T-helper 1 cell (primary cell): ENCODE measurements at regions not wholly inside any gene's neighbourhood (a gene's known extent, or its start where the extent isn't known, plus 50 kb on each side); places are given as distances from the start of the nearest gene placed in this dataset.

Source experiments
- DNase-seq, 5 donors: peaks; one replicate each; pipeline ENCODE4 v3.0.0-alpha.2; 2012 to 2020

- no peak for DNase-seq
Measured at GRCh38 chr12:124394462-124395128, 99.7 kb downstream of the RFLNA start.

- no peak for DNase-seq
Measured at GRCh38 chr12:124393831-124394230, 98.9 kb downstream of the RFLNA start.

GRCh38 chr12:124393414-124393790 lies 98.5 kb downstream of the RFLNA start:
- DNase-seq = no peak

DNA sequence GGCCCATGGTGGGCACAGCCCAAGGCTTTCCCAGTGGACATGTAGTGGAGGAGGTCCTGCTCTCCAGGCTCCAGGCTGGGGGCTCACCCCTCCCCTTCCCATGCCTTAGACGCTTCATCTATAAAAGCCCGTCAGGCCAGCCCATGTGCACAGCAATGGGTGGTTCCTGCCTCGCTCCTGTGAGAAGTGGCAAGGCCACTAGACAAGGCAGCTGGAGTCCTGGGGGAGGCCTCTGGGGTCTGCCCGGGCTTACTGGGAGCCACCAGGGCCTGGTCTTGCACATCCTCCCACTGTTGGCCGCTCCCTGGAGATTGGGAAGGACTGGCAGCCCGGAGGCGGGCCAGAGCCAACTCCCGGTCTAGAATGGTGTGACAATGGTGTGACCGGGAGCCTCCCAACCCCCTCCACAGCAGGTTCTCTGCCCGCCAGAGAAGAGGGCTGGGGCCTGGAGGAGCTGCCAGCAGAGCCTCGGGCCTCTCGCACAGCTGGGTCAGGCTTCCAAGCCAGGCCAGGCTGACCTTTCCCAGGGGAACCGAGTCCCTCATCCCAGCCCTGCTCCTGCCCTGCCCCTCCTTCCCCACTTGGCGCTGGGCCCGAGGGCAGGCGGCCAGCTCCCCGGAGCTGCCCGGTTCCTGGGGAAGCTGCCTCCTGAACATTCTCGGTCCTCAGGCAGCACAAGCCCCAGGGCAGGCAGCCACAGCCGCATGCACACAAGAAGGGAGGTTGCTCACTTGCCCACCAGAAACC lies 97.9 kb downstream of the RFLNA start:
- DNase-seq = no peak

DNA sequence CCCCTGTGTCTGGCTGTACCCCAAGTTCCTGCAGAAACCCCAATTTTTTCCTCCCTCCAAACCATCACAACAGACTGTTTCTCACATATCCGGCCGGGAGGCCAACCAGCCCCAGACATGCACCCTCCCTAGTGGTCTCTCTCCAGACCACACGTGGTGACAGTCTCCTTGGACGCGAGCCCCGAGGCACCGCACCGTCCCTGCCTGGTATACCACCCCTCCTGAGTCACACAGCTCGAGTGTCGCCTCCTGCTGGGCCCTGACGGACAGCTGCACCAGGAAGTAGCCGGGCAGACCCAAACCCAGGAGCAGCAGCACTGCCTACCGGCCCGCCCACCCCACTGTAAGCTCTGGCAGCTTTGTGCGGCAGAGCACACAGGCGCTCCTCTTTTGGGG lies 97.4 kb downstream of the RFLNA start:
- no peak for DNase-seq

GRCh38 chr12:124391340-124392261 lies 96.7 kb downstream of the RFLNA start:
- DNase-seq = peak in 1 of 5 donors; percentile 8

GRCh38 chr12:124390442-124391097 lies 95.7 kb downstream of the RFLNA start:
- no peak for DNase-seq

GRCh38 chr12:124389725-124390441 lies 95.0 kb downstream of the RFLNA start:
- DNase-seq = no peak

DNA sequence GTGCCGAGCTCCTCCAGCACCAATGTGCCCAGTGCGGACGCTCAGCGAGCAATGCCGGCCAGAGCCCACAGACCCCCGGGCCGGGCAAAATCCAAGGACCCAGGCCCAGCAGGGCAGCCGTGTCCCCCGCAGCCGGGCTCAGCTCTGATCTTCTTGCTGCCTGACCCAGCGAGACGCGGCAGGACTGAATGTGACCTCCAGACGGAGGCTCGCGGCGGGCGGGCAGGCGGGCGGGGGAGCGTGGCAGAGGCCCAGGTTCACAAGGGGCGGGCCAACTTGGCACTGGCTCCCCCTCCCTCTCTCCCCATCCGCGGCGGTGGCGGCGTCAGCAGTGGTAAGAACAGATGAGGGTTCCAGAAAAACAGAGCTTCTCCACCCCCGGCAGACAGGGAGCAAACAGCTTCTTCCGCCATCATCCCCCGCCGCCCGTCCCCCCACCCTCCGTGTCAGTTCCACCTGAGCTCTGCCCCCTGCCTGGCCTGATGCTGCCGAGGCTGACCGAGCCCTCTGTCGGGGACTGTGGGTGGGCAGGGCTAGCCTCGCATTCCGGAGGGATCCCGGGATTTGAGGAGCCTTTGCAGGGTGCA lies 94.3 kb downstream of the RFLNA start:
- DNase-seq = peak; percentile 31 to 63 (median 54)

DNA sequence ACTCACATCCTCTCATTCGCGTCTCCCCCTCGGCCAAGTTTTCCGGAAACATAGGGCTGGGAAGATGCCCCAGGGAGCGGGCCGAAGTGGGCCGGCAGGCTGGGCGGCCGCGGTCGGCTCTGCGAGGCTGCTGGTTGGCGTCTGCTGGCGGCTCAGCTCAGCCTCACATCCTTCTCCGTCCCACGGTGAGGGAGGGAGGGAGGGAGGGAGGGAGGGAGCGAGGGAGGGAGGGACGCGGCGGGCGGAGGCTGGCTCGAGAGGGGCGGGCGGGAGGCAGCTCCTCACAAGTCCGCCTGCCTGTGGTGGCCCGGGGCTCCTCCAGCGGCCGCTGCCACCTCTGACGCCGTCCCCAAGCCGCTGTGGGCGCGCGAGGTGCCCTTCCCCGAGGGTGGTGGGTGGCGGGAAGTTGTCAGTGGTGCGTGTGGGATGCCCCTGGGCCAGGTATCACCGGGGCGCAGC lies 93.8 kb downstream of the RFLNA start:
- peak in 4 of 5 donors; percentile 16 to 39 (median 29) for DNase-seq

DNA sequence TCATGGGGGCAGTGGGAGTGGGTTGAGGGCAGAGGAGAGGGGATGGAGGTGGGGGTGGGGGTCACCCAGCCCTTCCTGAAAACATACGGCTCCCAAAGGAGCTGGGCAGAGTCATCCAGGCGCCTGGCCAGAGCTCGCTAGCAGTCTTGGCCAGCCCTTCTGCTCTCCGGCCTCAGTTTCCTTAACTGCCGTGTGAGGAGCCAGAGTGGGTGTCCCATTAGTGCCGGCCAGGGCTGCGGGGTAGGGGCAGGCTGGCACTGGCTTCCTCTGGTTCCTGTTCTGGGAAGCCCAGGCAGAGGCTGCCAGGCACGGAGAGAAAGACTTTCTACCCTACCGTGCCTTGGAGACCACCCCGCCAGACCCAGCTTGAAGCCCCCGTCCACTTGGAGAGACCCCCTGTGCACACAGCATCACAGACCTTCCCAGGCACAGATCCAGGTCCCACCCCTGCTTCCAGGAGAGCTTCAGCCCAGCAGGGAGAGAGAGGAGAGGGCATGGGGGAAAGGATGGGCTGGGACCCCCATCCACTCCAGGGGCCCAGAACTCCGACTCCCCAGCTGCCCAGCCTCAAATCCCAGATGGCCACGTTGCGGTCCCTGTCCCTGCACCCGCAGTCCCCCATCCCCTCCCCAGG lies 93.3 kb downstream of the RFLNA start:
- no peak for DNase-seq

DNA sequence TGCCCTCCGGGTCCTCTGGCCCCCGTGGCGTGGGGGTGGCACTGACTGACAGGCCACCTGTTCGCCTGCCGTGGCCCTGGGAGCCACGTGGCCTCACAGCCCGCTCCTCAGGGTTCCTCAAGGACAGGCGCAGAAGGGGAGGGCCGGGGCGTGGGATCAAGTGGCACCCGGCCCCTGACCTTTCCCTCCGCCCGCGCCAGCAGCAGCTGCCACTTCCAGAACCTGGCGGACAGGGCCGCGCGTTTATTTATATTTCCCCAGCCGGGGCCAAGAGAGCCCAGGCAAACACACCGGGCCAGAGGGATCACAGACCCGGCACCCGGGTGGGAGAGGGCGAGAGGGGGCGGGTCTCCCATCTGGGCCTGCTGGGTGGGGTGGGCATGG lies 92.6 kb downstream of the RFLNA start:
- no peak for DNase-seq

DNA sequence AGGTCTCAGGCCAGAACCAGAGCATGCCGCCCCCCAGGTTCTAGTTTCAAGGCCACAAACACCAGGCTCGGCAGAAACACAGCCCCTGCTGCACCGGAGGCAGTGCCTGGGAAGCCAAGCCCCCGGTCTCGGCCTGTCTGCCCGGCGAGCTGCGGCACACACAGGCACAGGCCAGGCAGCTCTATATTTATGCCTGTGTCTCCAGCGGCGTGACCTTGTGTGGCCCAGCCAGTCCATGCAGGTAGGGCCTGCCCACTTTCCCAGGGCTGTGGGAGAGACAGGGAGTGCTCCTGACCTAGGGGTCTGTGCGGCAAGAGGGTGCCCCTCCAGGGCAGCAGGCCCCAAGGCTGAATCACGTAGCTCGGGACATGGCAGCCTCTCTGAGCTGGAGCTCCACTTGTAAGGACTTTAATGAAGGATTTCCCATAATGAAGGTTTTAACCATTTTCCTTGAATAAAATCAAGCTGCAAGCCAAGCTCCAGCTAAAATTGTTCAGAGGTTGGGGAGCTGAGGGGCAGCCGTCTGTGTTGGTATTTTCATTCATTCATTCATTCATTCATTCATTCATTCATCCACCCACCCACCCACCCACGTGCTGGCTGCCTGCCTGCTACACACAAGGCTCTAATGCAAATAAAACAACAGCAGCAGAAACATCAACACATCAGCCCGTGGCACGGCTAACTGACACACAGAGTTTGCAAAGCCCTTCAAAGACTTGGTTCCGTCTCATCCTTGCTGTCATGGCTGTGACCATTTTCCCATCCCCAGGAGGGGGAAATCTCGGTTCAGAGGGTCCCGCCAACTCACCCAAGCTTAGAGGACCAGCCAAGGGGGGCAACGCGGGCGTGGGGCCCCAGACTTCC lies 92.0 kb downstream of the RFLNA start:
- no peak for DNase-seq

DNA sequence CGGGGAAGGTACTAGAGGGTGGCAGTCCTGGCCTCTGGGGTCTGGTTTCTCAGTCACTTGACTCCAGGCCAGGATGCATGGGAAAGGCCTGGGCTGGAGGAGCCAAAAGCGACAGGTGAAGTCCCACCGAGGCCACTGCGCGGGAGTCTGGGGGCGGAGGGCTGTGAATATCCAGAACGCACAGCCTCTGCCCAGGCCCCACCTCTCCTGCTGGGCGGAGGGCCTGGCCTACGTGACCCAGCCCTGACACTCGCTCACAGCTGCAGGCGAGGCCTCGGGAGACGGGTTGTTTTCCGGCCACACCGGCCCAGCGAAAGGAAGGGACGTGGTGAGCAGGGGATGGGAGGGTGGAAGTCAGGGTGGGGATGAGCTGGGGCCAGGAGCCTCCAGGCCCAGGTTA lies 91.2 kb downstream of the RFLNA start:
- no peak for DNase-seq

DNA sequence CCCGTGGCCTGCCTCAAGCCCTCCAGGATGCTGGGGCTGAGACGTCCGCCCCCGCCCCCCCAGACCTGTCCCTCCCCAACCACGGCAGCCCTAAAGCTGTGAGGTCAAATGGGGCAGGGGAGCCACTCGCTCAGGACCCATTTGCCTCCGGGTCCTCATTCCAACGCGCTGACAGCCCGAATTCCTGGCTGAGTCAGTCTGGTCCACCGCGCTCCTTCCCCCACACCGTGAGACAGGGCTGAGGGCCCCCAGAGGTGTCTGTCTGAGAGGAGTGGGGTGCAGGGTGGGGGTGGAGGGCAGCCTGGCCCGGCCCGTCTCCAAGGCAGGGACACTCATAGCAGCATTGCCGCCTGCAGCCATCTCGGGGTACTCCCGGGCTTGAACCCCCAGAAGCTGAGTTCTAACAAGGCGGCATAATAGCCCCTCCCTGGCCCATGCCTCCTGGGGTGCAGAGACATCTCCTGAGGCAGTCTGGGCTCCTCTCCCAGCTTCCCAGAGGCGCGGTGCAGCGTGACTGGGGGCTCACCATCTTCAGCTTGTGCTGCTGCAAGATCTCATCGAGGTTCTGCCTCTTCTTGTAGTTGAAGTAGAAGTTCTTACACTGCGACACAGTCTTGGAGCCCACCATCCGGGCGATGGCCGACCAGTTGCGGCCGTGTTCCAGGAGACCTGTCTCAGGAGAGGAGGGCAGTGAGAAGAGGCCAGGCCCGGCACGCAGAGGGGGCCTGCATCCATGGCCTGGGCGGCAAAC lies 90.5 kb downstream of the RFLNA start:
- DNase-seq = no peak

- no peak for DNase-seq
Measured at GRCh38 chr12:124384299-124384894, 89.5 kb downstream of the RFLNA start.

DNA sequence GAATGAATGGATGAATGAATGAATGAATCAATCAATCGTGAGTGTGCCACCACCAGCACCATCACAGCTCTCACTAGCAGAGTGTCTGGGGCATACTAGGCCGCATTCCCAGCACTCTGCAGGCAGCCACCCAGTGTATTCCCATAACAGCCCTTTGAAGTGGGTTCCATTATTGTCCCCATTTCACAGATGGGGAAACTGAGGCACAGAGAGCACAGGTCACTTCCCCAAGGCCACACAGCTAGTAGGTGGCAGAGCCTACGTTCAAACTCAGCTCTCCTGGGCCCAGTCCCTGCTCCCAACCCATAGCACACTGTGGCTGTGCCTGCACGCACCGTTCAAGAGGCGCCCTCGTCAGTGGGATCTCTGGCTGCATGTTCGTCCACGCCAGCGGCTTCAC lies 88.1 kb downstream of the RFLNA start:
- DNase-seq = no peak

DNA sequence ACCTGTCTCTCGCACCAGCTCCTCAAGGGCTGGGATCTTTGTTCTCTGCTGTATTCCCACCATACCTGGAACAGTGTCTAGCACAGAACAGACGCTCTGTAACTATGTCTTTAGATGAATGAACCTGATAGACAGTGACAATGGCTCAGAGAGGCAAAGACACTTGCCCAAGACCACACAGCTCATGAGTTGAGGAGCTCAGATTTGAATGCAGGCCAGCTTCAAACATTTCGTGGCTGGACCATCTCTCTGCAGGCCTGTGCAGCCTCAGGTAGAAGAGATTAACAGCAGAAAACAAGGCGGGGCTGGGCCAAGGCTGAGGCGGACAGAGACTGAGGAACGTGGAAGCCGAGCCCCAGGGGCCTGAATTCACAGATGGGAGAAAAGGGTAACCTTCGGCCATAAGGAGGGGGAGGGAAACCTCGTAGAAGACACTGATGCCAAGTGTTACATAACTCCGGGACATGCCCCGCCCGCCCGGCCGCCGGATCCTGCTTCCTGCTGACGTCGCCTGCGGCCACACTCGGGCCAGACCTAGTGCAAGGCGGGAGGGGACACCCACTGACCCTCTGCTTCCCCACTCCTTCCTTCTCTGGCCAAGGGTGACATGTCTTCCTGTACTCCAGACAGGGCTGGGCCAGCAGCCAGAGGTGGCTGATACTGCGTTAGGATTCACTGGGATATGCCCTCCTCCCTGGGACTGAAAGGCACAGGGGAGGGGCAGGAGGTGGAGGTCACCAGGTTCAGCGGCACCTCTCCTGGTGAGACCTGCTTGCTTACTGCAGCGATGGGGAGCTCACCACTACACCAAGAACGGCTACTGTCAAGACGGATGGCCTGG lies 86.8 kb downstream of the RFLNA start:
- no peak for DNase-seq
